ENCODE measurements at regions not wholly inside any gene's neighbourhood (a gene's known extent, or its start where the extent isn't known, plus 50 kb on each side); places are given as distances from the start of the nearest gene placed in this dataset.

GRCh38 chr3:13158408-13158807, 85.2 kb upstream of the IQSEC1 start (continued):
- TF ChIP-seq ZNF318 (IDR thresholded peaks at IDR 0.05; ENCODE audit: borderline replicate concordance in 1 of 2, low read depth in 1 of 2): no peak
- no peak for TF ChIP-seq CC2D1A (IDR thresholded peaks at IDR 0.05)

- WGBS (ENCODE audit: insufficient coverage, low coverage, missing lambda C conversion rate): under 1% methylated on average over 8 of the region's 8 CpGs
- no peak overlapping the region for H3K27ac ChIP-seq (ENCODE audit: extremely low read depth, low read depth, low read length)
- no peak overlapping the region for H3K9ac ChIP-seq (ENCODE audit: insufficient read depth in 1 of 2, low read depth in 2 of 2, low read length in 2 of 2)
- H4K20me1 ChIP-seq (replicated peaks; ENCODE audit: control insufficient read depth, insufficient read depth, low read length): no peaks in the 10 kb centered on the region; the same call in 1 of the 2 replicates
- no peak overlapping the region for H3K4me2 ChIP-seq (ENCODE audit: insufficient read depth, low read length)
- H3K9me3 ChIP-seq (replicated peaks; ENCODE audit: control insufficient read depth, insufficient read depth, low read depth, low read length): no peaks in the 10 kb centered on the region; the same call in none of the 2 replicates
- H3K36me3 ChIP-seq (ENCODE audit: control insufficient read depth, insufficient read depth, low read length): no peaks in the 10 kb centered on the region
- DNase-seq (ENCODE audit: extremely low read depth in 1 of 4, low spot score in 3 of 4) (no peak), FAIRE-seq (no peak), ATAC-seq (no peak)
- POLR2A ChIA-PET: interaction anchor here (0.8 kb wide), 1 partner anchor 12 kb away, joined by 3 read pairs; no protein-coding TSS in a partner anchor
- H3K4me1 ChIP-seq (replicated peaks in 1 of 2; ENCODE audit: control insufficient read depth in 2 of 2, insufficient read depth in 2 of 2, low read length in 2 of 2): 0 out of 5 replicates have a peak, but pooled peaks cover 0 to 3% of the 10 kb centered on the region in 2 experiments
- no TSS peak for BruUV-seq (replicated peaks)
- H3K27me3 ChIP-seq (ENCODE audit: control insufficient read depth in 2 of 2, insufficient read depth in 2 of 2, low read length in 2 of 2): peaks cover 13 to 42% of the 10 kb centered on the region in 2 experiments
- no peaks in the 10 kb centered on the region for H3K79me2 ChIP-seq (ENCODE audit: control insufficient read depth, insufficient read depth, low read length)
- TF ChIP-seq ADNP (tag; IDR thresholded peaks at IDR 0.05) (no peak), NKRF (IDR thresholded peaks at IDR 0.05; ENCODE audit: borderline replicate concordance) (no peak), EP300 (IDR thresholded peaks at IDR 0.05; ENCODE audit: low read length) (no peak), ZNF561 (CRISPR knock-in tag; conservative IDR thresholded peaks at IDR 0.05) (no peak), KDM5B (IDR thresholded peaks at IDR 0.05; ENCODE audit: insufficient replicate concordance, low read depth, low read length) (no peak), CXXC5 (CRISPR knock-in tag; IDR thresholded peaks at IDR 0.05) (no peak), ZNF184 (CRISPR knock-in tag; IDR thresholded peaks at IDR 0.05) (no peak), CC2D1A (IDR thresholded peaks at IDR 0.05) (no peak), HDAC2 (IDR thresholded peaks at IDR 0.05) (no peak), MEF2A (IDR thresholded peaks at IDR 0.05; ENCODE audit: control insufficient read depth, low read depth, low read length) (no peak), HLTF (IDR thresholded peaks at IDR 0.05) (no peak)
- H2AFZ ChIP-seq (ENCODE audit: low read depth, low read length): no peak overlapping the region
- CTCF ChIA-PET (ENCODE audit: low intra/inter-chr PET ratio): no interaction called here
- no peaks in the 10 kb centered on the region for H3K9me1 ChIP-seq (ENCODE audit: control insufficient read depth, insufficient read depth, low read length)
- intact Hi-C loops (cut with micrococcal nuclease) (no loop called here), in situ Hi-C loops (cut with MboI) (no loop called here)
- no peak overlapping the region for H3K4me3 ChIP-seq
Observed at GRCh38 chr3:13157986-13158385, 84.8 kb upstream of the IQSEC1 start.

Measured in K562 (cell line).